ENCODE measurements at regions not wholly inside any gene's neighbourhood (a gene's known extent, or its start where the extent isn't known, plus 50 kb on each side); places are given as distances from the start of the nearest gene placed in this dataset.

DNA sequence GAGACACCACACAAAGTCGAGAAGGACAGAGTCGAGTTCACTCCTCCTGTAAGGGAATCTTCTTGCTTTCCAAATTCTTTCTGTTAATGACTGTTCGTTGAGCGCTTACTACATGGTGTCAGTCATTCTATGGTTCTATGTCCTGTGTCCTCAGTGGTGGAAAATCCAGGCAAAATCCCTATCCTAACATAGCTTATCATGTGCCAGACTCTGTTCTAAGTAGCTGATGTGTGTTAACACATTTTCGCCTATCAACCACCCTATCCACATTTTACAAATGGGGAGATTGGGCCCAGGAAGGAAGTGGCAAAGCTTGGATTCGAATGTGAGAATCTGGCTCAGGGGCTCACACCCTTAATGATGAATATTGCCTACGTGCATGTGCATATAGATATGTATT lies 280.1 kb downstream of the GATA3 start:
- TF ChIP-seq, protein P1, sequence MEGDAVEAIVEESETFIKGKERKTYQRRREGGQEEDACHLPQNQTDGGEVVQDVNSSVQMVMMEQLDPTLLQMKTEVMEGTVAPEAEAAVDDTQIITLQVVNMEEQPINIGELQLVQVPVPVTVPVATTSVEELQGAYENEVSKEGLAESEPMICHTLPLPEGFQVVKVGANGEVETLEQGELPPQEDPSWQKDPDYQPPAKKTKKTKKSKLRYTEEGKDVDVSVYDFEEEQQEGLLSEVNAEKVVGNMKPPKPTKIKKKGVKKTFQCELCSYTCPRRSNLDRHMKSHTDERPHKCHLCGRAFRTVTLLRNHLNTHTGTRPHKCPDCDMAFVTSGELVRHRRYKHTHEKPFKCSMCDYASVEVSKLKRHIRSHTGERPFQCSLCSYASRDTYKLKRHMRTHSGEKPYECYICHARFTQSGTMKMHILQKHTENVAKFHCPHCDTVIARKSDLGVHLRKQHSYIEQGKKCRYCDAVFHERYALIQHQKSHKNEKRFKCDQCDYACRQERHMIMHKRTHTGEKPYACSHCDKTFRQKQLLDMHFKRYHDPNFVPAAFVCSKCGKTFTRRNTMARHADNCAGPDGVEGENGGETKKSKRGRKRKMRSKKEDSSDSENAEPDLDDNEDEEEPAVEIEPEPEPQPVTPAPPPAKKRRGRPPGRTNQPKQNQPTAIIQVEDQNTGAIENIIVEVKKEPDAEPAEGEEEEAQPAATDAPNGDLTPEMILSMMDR (conservative IDR thresholded peaks at IDR 0.05): no peak
- TF ChIP-seq EZH2 (IDR thresholded peaks at IDR 0.05; ENCODE audit: low read depth): no peak
